Fibroblast of pulmonary artery (primary cell): ENCODE measurements at regions not wholly inside any gene's neighbourhood (a gene's known extent, or its start where the extent isn't known, plus 50 kb on each side); places are given as distances from the start of the nearest gene placed in this dataset.

Experiments
- DNase-seq: peaks from one replicate; pipeline ENCODE4 v3.0.0-alpha.2; 2010; ENCODE audit warnings: low read depth
- H3K4me3 ChIP-seq: replicated peaks from 2 replicates; pipeline ENCODE4 v1.5.1; 2011; ENCODE audit warnings: low read depth, mild to moderate bottlenecking, control low read depth, low read length, moderate library complexity
- CTCF ChIP-seq: IDR thresholded peaks from 2 replicates; pipeline ENCODE4 v1.5.1; 2011; ENCODE audit warnings: mild to moderate bottlenecking, control low read depth, low read length, inconsistent platforms; ENCODE audit errors: missing control alignments

GRCh38 chr18:44526705-44527415 is 153.8 kb upstream of the SETBP1 start:
- DNase-seq: no peak
- TF ChIP-seq CTCF: no peak

GRCh38 chr18:44533071-44533470 is 147.6 kb upstream of the SETBP1 start:
- no peak for TF ChIP-seq CTCF

More at GRCh38 chr18:44526705-44527415, 153.8 kb upstream of the SETBP1 start:
- H3K4me3 ChIP-seq: no peak overlapping the region

GRCh38 chr18:44536046-44536445 is 144.6 kb upstream of the SETBP1 start:
- peak; percentile 66 for DNase-seq
- no peak overlapping the region for H3K4me3 ChIP-seq
- TF ChIP-seq CTCF: no peak

More at GRCh38 chr18:44533071-44533470, 147.6 kb upstream of the SETBP1 start:
- no peak overlapping the region for H3K4me3 ChIP-seq
- DNase-seq: no peak

- TF ChIP-seq CTCF: no peak
- no peak overlapping the region for H3K4me3 ChIP-seq
- no peak for DNase-seq
Measured at GRCh38 chr18:44536619-44537018, 144.1 kb upstream of the SETBP1 start.

- no peak overlapping the region for H3K4me3 ChIP-seq
- TF ChIP-seq CTCF: no peak
- DNase-seq: peak; percentile 77
Measured at GRCh38 chr18:44537526-44537925, 143.2 kb upstream of the SETBP1 start.

- no peak for DNase-seq
- no peak for TF ChIP-seq CTCF
- H3K4me3 ChIP-seq: no peak overlapping the region
Measured at GRCh38 chr18:44539926-44540325, 140.8 kb upstream of the SETBP1 start.

GRCh38 chr18:44541159-44541558 is 139.5 kb upstream of the SETBP1 start:
- no peak overlapping the region for H3K4me3 ChIP-seq
- no peak for TF ChIP-seq CTCF
- peak; percentile 36 for DNase-seq
